CD4-positive, alpha-beta T cell treated with Interleukin-21 for 1 hour (primary cell): ENCODE measurements at regions not wholly inside any gene's neighbourhood (a gene's known extent, or its start where the extent isn't known, plus 50 kb on each side); places are given as distances from the start of the nearest gene placed in this dataset.

ENCODE experiments used
- DNase-seq: peaks from one replicate; pipeline ENCODE4 v3.0.0-alpha.2; 2020

- no peak for DNase-seq
These were observed 84.4 kb upstream of the SYPL1 start for GRCh38 chr7:106196460-106197021.

GRCh38 chr7:106193661-106194060 is 81.5 kb upstream of the SYPL1 start:
- DNase-seq, result no peak

GRCh38 chr7:106190589-106191330 is 78.6 kb upstream of the SYPL1 start:
- DNase-seq, result no peak

- DNase-seq, result no peak
These were observed 75.7 kb upstream of the SYPL1 start for GRCh38 chr7:106187613-106188350.

- no peak for DNase-seq
These were observed 73.6 kb upstream of the SYPL1 start for GRCh38 chr7:106185719-106186118.

GRCh38 chr7:106183952-106184351 is 71.8 kb upstream of the SYPL1 start:
- no peak for DNase-seq

- DNase-seq, result no peak
These were observed 70.8 kb upstream of the SYPL1 start for GRCh38 chr7:106182904-106183303.

- no peak for DNase-seq
These were observed 69.7 kb upstream of the SYPL1 start for GRCh38 chr7:106181658-106182265.

- no peak for DNase-seq
These were observed 68.6 kb upstream of the SYPL1 start for GRCh38 chr7:106180721-106181120.

GRCh38 chr7:106179256-106179655 is 67.1 kb upstream of the SYPL1 start:
- no peak for DNase-seq

GRCh38 chr7:106178593-106179134 is 66.6 kb upstream of the SYPL1 start:
- no peak for DNase-seq

- no peak for DNase-seq
These were observed 65.9 kb upstream of the SYPL1 start for GRCh38 chr7:106177738-106178592.

GRCh38 chr7:106177300-106177690 is 65.2 kb upstream of the SYPL1 start:
- no peak for DNase-seq

GRCh38 chr7:106176414-106177299 is 64.5 kb upstream of the SYPL1 start:
- DNase-seq, result peak; percentile 59

GRCh38 chr7:106175507-106175906 is 63.4 kb upstream of the SYPL1 start:
- no peak for DNase-seq

GRCh38 chr7:106170651-106171050 is 58.5 kb upstream of the SYPL1 start:
- DNase-seq, result no peak

- no peak for DNase-seq
These were observed 57.9 kb upstream of the SYPL1 start for GRCh38 chr7:106169821-106170610.

- DNase-seq, result no peak
These were observed 55.5 kb upstream of the SYPL1 start for GRCh38 chr7:106167439-106168136.

- DNase-seq, result peak; percentile 59
These were observed 54.7 kb upstream of the SYPL1 start for GRCh38 chr7:106166651-106167342.
